Omental fat pad (tissue), 3 donors: ENCODE measurements at regions not wholly inside any gene's neighbourhood (a gene's known extent, or its start where the extent isn't known, plus 50 kb on each side); places are given as distances from the start of the nearest gene placed in this dataset.

Source experiments
- ATAC-seq: fragments of 150-250 bp; one replicate; pipeline ENCODE4 v1.9.1; 2016; ENCODE audit warnings: mild to moderate bottlenecking, moderate library complexity; ENCODE audit not compliant: low FRiP score
- DNase-seq: peaks from one replicate; pipeline ENCODE4 v3.0.0-alpha.2; 2019; ENCODE audit warnings: low spot score
- CTCF ChIP-seq, 3 donors: fragments of 450-650 bp; IDR thresholded peaks; one replicate each; pipeline ENCODE4 v1.5.1; 2016 to 2017; ENCODE audit warnings: antibody characterized with exemption in 3 of 3, mild to moderate bottlenecking in 3 of 3, moderate library complexity in 2 of 3

GRCh38 chr1:181424786-181425403, 58.4 kb upstream of the CACNA1E start:
- DNase-seq (peak; percentile 80), ATAC-seq (peak; percentile 43)
- TF ChIP-seq CTCF (IDR thresholded peaks at IDR 0.05): peak in 2 of 3 donors; percentile 78 to 94

DNA sequence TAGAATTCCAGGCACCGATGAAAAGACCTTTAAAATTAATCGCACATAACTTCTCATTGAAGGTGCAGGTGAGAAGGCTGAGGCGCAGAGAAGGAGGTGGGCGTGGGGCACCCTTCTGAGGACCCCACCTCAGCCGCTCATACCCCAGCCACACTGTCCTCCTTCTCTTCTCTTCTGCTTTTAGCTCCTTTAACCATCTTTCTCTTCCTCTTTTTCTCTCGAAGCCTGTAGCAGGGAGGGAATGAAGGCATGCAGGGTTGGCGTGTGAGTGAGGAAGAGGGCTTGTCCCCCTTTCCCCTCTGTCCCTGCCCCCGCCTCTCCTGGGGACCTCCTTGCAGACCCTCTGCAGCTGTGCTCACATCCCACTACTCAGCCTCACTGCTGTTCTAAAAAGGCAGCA, 57.8 kb upstream of the CACNA1E start:
- DNase-seq (no peak), ATAC-seq (no peak)
- no peak for TF ChIP-seq CTCF (IDR thresholded peaks at IDR 0.05)

GRCh38 chr1:181429462-181429861, 53.9 kb upstream of the CACNA1E start:
- no peak for TF ChIP-seq CTCF (IDR thresholded peaks at IDR 0.05)

GRCh38 chr1:181430015-181430885, 53.1 kb upstream of the CACNA1E start:
- ATAC-seq: no peak
- TF ChIP-seq CTCF (IDR thresholded peaks at IDR 0.05): no peak
- no peak for DNase-seq

More at GRCh38 chr1:181429462-181429861, 53.9 kb upstream of the CACNA1E start:
- ATAC-seq: no peak
- no peak for DNase-seq
